ENCODE measurements at regions not wholly inside any gene's neighbourhood (a gene's known extent, or its start where the extent isn't known, plus 50 kb on each side); places are given as distances from the start of the nearest gene placed in this dataset.

GRCh38 chrX:11040405-11040804 is 70.7 kb upstream of the HCCS start:
- ChIA-PET POLR2A (no interaction called here), CTCF (interaction anchor here (0.7 to 1.2 kb wide), 2 partner anchors 9 to 305 kb away, joined by 3 read pairs; no protein-coding TSS in a partner anchor)
- no peak for DNase-seq (ENCODE audit: low read depth)
- no peak; the same call in 1 of the 2 replicates for TF ChIP-seq CTCF (IDR thresholded peaks at IDR 0.05; ENCODE audit: insufficient read depth, low read depth, low read length)
- Histone ChIP-seq H3K36me3 (ENCODE audit: control insufficient read depth, insufficient read depth, low read length) (no peaks in the 10 kb centered on the region), H3K4me3 (ENCODE audit: low read depth, low read length) (no peak overlapping the region), H3K27me3 (ENCODE audit: control insufficient read depth, insufficient read depth, low read length) (no peaks in the 10 kb centered on the region)

- Histone ChIP-seq H3K27me3 (ENCODE audit: control insufficient read depth, insufficient read depth, low read length) (no peaks in the 10 kb centered on the region), H3K36me3 (ENCODE audit: control insufficient read depth, insufficient read depth, low read length) (no peaks in the 10 kb centered on the region), H3K4me3 (ENCODE audit: low read depth, low read length) (no peak overlapping the region)
- DNase-seq (ENCODE audit: low read depth) = no peak
- POLR2A ChIA-PET = no interaction called here
- no peak for TF ChIP-seq CTCF (IDR thresholded peaks at IDR 0.05; ENCODE audit: insufficient read depth, low read depth, low read length)
- CTCF ChIA-PET = interaction anchor here (1.2 kb wide), 1 partner anchor 10 kb away, joined by 3 read pairs; no protein-coding TSS in a partner anchor
Observed at GRCh38 chrX:11040996-11041395, 70.1 kb upstream of the HCCS start.

- no peak for TF ChIP-seq CTCF (IDR thresholded peaks at IDR 0.05; ENCODE audit: insufficient read depth, low read depth, low read length)
- ChIA-PET CTCF (interaction anchor here (1.1 kb wide), 1 partner anchor 26 kb away, joined by 3 read pairs; no protein-coding TSS in a partner anchor), POLR2A (no interaction called here)
- Histone ChIP-seq H3K4me3 (ENCODE audit: low read depth, low read length) (no peak overlapping the region), H3K36me3 (ENCODE audit: control insufficient read depth, insufficient read depth, low read length) (no peaks in the 10 kb centered on the region), H3K27me3 (ENCODE audit: control insufficient read depth, insufficient read depth, low read length) (no peaks in the 10 kb centered on the region)
- no peak for DNase-seq (ENCODE audit: low read depth)
Observed at GRCh38 chrX:11050013-11050412, 61.1 kb upstream of the HCCS start.

GRCh38 chrX:11053351-11053750 is 57.8 kb upstream of the HCCS start:
- TF ChIP-seq CTCF (IDR thresholded peaks at IDR 0.05; ENCODE audit: insufficient read depth, low read depth, low read length) = no peak
- no peaks in the 10 kb centered on the region for H3K27me3 ChIP-seq (ENCODE audit: control insufficient read depth, insufficient read depth, low read length)
- ChIA-PET POLR2A (interaction anchor here (0.7 kb wide), 1 partner anchor 544 kb away, joined by 3 read pairs; no protein-coding TSS in a partner anchor), CTCF (no interaction called here)
- no peak for DNase-seq (ENCODE audit: low read depth)
- no peak overlapping the region for H3K4me3 ChIP-seq (ENCODE audit: low read depth, low read length)
- no peaks in the 10 kb centered on the region for H3K36me3 ChIP-seq (ENCODE audit: control insufficient read depth, insufficient read depth, low read length)

- no peak for DNase-seq (ENCODE audit: low read depth)
- ChIA-PET CTCF (no interaction called here), POLR2A (no interaction called here)
- Histone ChIP-seq H3K27me3 (ENCODE audit: control insufficient read depth, insufficient read depth, low read length) (no peaks in the 10 kb centered on the region), H3K36me3 (ENCODE audit: control insufficient read depth, insufficient read depth, low read length) (no peaks in the 10 kb centered on the region), H3K4me3 (ENCODE audit: low read depth, low read length) (no peak overlapping the region)
- no peak for TF ChIP-seq CTCF (IDR thresholded peaks at IDR 0.05; ENCODE audit: insufficient read depth, low read depth, low read length)
Observed at GRCh38 chrX:11056322-11057176, 54.6 kb upstream of the HCCS start.
